ENCODE measurements at regions not wholly inside any gene's neighbourhood (a gene's known extent, or its start where the extent isn't known, plus 50 kb on each side); places are given as distances from the start of the nearest gene placed in this dataset.
A peak's percentile ranks its signal among the peaks of the same experiment; 100 is the strongest.

- H3K36me3 Mint-ChIP-seq (ENCODE audit: low read depth): peaks cover 7% of the 10 kb centered on the region
- H3K27me3 Mint-ChIP-seq: peaks cover 8% of the 10 kb centered on the region
- peak overlapping the region; percentile 94 for H3K27ac Mint-ChIP-seq
- no peaks in the 10 kb centered on the region for H3K9me3 Mint-ChIP-seq
- peaks cover 92% of the 10 kb centered on the region for H3K4me1 Mint-ChIP-seq (ENCODE audit: low read depth)
- peak overlapping the region; percentile 65 for H3K4me3 Mint-ChIP-seq
These were observed 54.2 kb downstream of the S1PR1 start for GRCh38 chr1:101290922-101291561.

GRCh38 chr1:101291562-101292380, 55.0 kb downstream of the S1PR1 start:
- Mint-ChIP-seq H3K9me3 (no peaks in the 10 kb centered on the region), H3K27me3 (peaks cover 8% of the 10 kb centered on the region), H3K36me3 (ENCODE audit: low read depth) (peaks cover 7% of the 10 kb centered on the region), H3K4me1 (ENCODE audit: low read depth) (peaks cover 89% of the 10 kb centered on the region), H3K27ac (peak overlapping the region; percentile 94), H3K4me3 (peak overlapping the region; percentile 65)

GRCh38 chr1:101293461-101294051, 56.7 kb downstream of the S1PR1 start:
- Mint-ChIP-seq H3K4me3 (peak overlapping the region; percentile 77), H3K36me3 (ENCODE audit: low read depth) (peaks cover 7% of the 10 kb centered on the region), H3K9me3 (no peaks in the 10 kb centered on the region), H3K4me1 (ENCODE audit: low read depth) (peaks cover 92% of the 10 kb centered on the region), H3K27me3 (peaks cover 8% of the 10 kb centered on the region), H3K27ac (peak overlapping the region; percentile 97)

GRCh38 chr1:101295209-101295608, 58.4 kb downstream of the S1PR1 start:
- Mint-ChIP-seq H3K9me3 (no peaks in the 10 kb centered on the region), H3K27me3 (peaks cover 9% of the 10 kb centered on the region), H3K4me3 (no peak overlapping the region), H3K27ac (no peak overlapping the region), H3K4me1 (ENCODE audit: low read depth) (peaks cover 80% of the 10 kb centered on the region), H3K36me3 (ENCODE audit: low read depth) (peaks cover 7% of the 10 kb centered on the region)

GRCh38 chr1:101298663-101299062, 61.8 kb downstream of the S1PR1 start:
- no peak overlapping the region for H3K4me3 Mint-ChIP-seq
- peaks cover 45% of the 10 kb centered on the region for H3K4me1 Mint-ChIP-seq (ENCODE audit: low read depth)
- H3K27me3 Mint-ChIP-seq: peaks cover 8% of the 10 kb centered on the region
- H3K9me3 Mint-ChIP-seq: no peaks in the 10 kb centered on the region
- H3K27ac Mint-ChIP-seq: no peak overlapping the region
- peaks cover 3% of the 10 kb centered on the region for H3K36me3 Mint-ChIP-seq (ENCODE audit: low read depth)

DNA sequence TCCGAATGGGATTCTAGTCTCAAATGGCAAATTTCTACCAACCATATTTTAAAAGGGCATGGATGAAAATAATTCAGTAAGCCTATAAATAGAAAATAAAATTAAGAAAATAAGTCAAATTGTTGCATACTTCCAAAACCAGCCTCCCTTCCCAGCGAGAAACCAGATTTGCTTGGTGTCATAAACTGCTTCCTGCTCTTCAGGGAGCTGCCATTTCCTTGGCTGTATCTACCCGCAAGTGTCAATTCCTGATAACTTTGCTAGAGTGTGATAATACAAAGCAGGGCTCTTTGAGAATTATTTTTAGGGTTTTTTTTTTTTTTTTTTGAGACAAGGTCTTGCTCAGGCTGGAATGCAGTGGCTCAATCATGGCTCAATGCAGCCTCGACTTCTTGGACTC, 62.3 kb downstream of the S1PR1 start:
- Mint-ChIP-seq H3K4me3 (no peak overlapping the region), H3K27ac (no peak overlapping the region)

DNA sequence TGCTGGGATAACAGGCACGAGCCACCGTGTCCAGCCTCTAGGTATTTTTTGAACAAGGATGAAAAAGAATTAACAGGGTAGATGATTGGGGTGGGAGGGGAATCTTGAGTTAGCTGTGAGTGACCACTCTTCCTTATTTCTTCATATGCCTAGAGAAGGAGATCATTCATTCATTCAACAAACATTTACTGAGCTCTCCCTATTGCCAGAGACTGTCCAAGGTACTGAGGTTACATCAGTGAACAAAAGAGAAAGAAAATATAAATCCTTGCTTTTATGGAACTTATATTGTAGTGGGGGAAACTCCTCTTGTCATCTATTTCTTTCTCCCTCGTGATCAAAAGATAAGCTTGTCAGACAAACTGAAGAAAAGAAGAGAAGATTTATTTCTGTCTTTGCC, 62.9 kb downstream of the S1PR1 start:
- peaks cover 6% of the 10 kb centered on the region for H3K27me3 Mint-ChIP-seq
- H3K4me3 Mint-ChIP-seq: no peak overlapping the region

More for the DNA sequence above, 62.3 kb downstream of the S1PR1 start:
- Mint-ChIP-seq H3K36me3 (ENCODE audit: low read depth) (no peaks in the 10 kb centered on the region), H3K9me3 (no peaks in the 10 kb centered on the region), H3K4me1 (ENCODE audit: low read depth) (peaks cover 40% of the 10 kb centered on the region), H3K27me3 (peaks cover 6% of the 10 kb centered on the region)

DNA sequence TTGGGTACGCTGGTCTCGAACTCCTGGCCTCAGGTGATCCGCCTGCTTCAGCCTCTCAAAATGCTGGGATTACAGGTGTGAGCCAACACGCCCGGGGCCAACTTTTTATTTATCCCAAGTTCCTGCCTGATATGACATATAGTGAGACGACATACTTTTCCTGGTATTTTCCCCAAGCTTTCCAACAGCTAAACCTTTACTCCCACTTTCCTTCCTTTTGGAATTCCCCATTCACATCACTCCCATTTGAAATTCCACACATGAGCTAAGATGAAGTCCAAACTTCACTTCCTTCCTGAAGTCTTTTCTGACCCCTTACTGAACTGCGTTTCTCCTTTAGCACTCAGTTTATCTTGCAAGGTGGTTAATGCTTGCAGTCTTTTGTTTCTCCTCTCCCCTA, 64.1 kb downstream of the S1PR1 start:
- Mint-ChIP-seq H3K27ac (no peak overlapping the region), H3K9me3 (no peaks in the 10 kb centered on the region), H3K27me3 (peaks cover 4% of the 10 kb centered on the region), H3K4me3 (no peak overlapping the region), H3K36me3 (ENCODE audit: low read depth) (no peaks in the 10 kb centered on the region), H3K4me1 (ENCODE audit: low read depth) (peaks cover 27% of the 10 kb centered on the region)

More for the DNA sequence above, 62.9 kb downstream of the S1PR1 start:
- Mint-ChIP-seq H3K4me1 (ENCODE audit: low read depth) (peaks cover 39% of the 10 kb centered on the region), H3K27ac (no peak overlapping the region), H3K9me3 (no peaks in the 10 kb centered on the region), H3K36me3 (ENCODE audit: low read depth) (no peaks in the 10 kb centered on the region)

- H3K4me1 Mint-ChIP-seq (ENCODE audit: low read depth): peaks cover 22% of the 10 kb centered on the region
- H3K4me3 Mint-ChIP-seq: no peak overlapping the region
- H3K36me3 Mint-ChIP-seq (ENCODE audit: low read depth): no peaks in the 10 kb centered on the region
- H3K27ac Mint-ChIP-seq: no peak overlapping the region
- H3K9me3 Mint-ChIP-seq: no peaks in the 10 kb centered on the region
- H3K27me3 Mint-ChIP-seq: peaks cover 3% of the 10 kb centered on the region
These were observed 64.7 kb downstream of the S1PR1 start for GRCh38 chr1:101301446-101302057.

- Mint-ChIP-seq H3K27ac (no peak overlapping the region), H3K9me3 (no peaks in the 10 kb centered on the region), H3K4me3 (no peak overlapping the region), H3K4me1 (ENCODE audit: low read depth) (peaks cover 23% of the 10 kb centered on the region), H3K27me3 (peaks cover 3% of the 10 kb centered on the region), H3K36me3 (ENCODE audit: low read depth) (no peaks in the 10 kb centered on the region)
These were observed 66.2 kb downstream of the S1PR1 start for GRCh38 chr1:101302831-101303511.

DNA sequence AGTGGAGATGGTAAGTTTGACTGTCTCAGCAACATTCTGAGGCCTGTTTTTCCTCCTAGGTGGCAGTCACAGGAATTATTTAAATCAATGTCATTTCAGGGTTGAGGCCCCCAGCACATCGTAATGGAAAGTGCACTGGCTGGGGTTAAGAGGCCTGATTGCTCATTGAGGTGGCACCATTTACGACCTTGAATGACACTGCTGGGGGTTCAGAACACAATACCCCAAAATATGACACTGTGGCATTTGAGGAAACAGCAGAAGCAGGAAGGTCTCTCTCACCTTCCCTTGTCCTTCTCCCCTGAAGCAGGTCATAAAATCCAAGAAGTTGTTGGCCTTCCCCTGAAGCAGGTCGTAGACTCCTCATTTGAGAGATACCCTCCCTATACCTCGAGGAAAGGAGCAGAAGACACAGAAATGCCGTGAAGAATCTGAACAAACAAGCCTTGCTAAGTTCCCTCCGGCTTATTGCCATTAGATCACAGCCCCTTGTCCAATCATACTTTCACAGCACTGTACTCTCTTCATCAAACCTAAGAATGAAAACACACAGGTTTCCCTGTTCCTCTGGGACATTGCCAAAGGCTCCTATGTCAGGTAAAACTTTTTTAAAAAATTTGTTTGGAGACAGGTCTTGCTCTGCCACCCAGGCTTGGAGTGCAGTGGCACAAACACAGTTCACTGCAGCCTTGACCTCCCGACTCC, 71.3 kb downstream of the S1PR1 start:
- H3K4me3 Mint-ChIP-seq: no peak overlapping the region
- H3K36me3 Mint-ChIP-seq (ENCODE audit: low read depth): no peaks in the 10 kb centered on the region
- no peaks in the 10 kb centered on the region for H3K9me3 Mint-ChIP-seq
- peaks cover 65% of the 10 kb centered on the region for H3K4me1 Mint-ChIP-seq (ENCODE audit: low read depth)
- no peaks in the 10 kb centered on the region for H3K27me3 Mint-ChIP-seq
- H3K27ac Mint-ChIP-seq: peak overlapping the region; percentile 84

DNA sequence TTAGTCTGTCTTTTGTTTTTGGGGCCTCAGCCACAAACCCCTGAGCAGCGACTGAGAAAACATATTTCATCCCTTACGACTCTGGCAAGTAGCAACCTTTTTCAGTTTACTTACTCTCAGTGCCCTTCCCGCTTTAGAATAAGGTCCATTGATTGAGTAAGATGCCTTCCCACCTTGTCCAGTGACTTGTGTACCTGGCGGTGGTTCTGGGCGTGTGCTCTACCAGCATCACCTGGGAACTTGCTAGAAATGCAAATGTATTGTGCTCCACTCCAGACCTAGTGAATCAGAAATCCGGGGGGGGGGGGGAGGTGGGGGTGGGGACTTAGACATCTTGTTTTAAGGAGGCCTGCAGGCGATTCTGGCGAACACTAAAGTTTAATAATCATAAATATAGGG, 72.1 kb downstream of the S1PR1 start:
- no peaks in the 10 kb centered on the region for H3K27me3 Mint-ChIP-seq
- no peaks in the 10 kb centered on the region for H3K9me3 Mint-ChIP-seq
- H3K27ac Mint-ChIP-seq: peak overlapping the region; percentile 84
- H3K36me3 Mint-ChIP-seq (ENCODE audit: low read depth): no peaks in the 10 kb centered on the region
- peak overlapping the region; percentile 81 for H3K4me3 Mint-ChIP-seq
- peaks cover 73% of the 10 kb centered on the region for H3K4me1 Mint-ChIP-seq (ENCODE audit: low read depth)

- no peaks in the 10 kb centered on the region for H3K27me3 Mint-ChIP-seq
- peak overlapping the region; percentile 81 for H3K4me3 Mint-ChIP-seq
- peak overlapping the region; percentile 66 for H3K27ac Mint-ChIP-seq
- H3K9me3 Mint-ChIP-seq: no peaks in the 10 kb centered on the region
- H3K36me3 Mint-ChIP-seq (ENCODE audit: low read depth): no peaks in the 10 kb centered on the region
- H3K4me1 Mint-ChIP-seq (ENCODE audit: low read depth): peaks cover 80% of the 10 kb centered on the region
These were observed 72.8 kb downstream of the S1PR1 start for GRCh38 chr1:101309334-101310311.
